HG03571 (cell line): ENCODE measurements at regions not wholly inside any gene's neighbourhood (a gene's known extent, or its start where the extent isn't known, plus 50 kb on each side); places are given as distances from the start of the nearest gene placed in this dataset.
"Not testable (repeated sequence)": the region's sequence is repeated elsewhere in the genome, so short reads cannot be mapped to it uniquely, and the experiment has no call there.

Experiments
- ATAC-seq: cut with Tn5 transposase; IDR thresholded peaks from one replicate; pipeline ENCODE4 v1.9.1; 2021; ENCODE audit not compliant: unreplicated experiment

DNA sequence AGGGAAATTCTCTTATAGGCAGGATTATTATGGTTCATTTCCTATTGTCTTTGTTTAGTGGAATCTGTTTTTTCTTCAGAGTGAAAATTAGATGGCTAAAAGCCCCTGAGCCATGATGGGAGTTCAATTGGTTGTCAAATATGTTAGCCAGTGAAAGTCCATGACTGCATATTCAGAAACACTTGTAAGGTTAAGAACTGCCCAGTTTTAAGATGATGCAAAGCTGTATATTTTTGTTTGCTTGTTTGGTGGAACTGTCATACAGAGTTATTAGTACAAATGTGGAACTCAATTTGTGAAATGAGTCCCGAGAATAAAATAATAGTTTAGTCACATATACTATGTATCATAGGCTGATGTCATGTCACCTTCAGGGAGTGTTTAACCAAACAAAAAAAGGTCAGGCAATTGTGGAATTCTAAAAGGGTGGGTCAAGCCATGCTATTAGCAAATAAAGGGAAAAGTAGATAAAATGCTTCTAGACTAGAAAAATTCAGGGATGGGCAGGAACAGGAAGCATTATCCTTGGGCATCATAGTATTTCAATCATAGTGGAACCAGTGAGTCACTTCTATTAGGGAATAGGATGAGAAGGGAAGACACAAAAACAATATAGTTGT lies 248.3 kb upstream of the SLITRK1 start:
- no peak for ATAC-seq

DNA sequence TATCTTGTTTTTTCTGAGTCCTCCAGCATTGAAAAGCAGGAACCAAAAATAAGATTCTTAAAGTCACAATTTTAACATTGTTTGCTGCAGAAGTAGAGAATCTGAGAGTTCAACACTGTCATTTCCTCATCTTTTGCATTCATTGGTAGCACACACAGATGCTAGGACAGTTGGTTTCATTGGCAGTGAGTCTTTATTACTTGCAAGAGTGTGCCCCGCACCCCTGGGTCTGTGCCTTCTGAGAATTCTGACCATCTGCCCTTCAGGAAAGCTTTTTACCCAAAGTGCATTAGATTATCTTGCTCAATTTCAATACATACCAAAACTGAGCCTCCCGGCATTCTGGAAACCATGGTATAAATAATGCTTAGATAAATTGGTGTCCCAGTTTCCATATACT lies 247.7 kb upstream of the SLITRK1 start:
- ATAC-seq: no peak

- no peak for ATAC-seq
Observed at GRCh38 chr13:84127597-84128128, 245.4 kb upstream of the SLITRK1 start.

- ATAC-seq: no peak
Observed at GRCh38 chr13:84126671-84127171, 244.4 kb upstream of the SLITRK1 start.

DNA sequence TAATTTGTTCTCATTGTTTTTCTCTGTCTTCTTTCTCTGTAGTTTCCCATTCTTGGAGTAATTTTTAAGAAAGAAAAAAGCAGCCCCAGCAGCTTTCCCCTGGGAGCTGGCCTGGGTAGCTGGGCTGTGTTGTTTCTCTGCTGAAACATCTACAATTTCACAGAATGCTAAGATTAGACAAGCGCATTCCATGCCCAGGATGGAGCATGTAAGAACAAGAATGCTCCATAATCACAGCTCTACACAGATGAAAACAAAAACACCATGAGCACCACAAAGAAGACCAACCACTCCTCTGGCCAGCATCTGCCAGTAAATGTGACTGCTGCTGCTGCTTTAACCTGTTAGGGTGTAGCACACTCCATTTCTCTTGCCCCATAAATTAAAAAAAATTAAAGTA lies 239.2 kb upstream of the SLITRK1 start:
- ATAC-seq: no peak

GRCh38 chr13:84118839-84119409 lies 236.7 kb upstream of the SLITRK1 start:
- ATAC-seq: no peak

GRCh38 chr13:84098273-84098672 lies 216.0 kb upstream of the SLITRK1 start:
- ATAC-seq: no peak

- ATAC-seq: no peak
Observed at GRCh38 chr13:84097148-84097547, 214.9 kb upstream of the SLITRK1 start.

GRCh38 chr13:84096216-84096615 lies 213.9 kb upstream of the SLITRK1 start:
- no peak for ATAC-seq

DNA sequence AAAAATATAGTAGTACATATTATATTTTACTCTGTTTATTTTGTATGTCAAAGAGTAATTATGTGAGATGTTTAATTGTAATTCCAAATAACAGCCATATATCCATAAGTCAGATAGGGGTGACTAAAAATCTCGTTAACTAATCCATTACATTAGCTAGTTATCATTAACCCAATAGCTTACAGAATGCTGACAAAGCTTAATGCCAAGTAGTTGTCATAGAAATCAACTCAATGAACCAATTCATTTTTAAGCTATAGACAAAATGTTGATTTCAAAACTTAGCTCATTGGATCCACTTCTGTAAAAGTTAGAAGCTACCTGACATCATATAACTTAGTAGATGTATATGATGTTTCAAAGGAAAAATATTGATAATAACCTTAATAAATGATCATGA lies 206.7 kb upstream of the SLITRK1 start:
- no peak for ATAC-seq

GRCh38 chr13:84086847-84087162 lies 204.5 kb upstream of the SLITRK1 start:
- ATAC-seq: no peak

DNA sequence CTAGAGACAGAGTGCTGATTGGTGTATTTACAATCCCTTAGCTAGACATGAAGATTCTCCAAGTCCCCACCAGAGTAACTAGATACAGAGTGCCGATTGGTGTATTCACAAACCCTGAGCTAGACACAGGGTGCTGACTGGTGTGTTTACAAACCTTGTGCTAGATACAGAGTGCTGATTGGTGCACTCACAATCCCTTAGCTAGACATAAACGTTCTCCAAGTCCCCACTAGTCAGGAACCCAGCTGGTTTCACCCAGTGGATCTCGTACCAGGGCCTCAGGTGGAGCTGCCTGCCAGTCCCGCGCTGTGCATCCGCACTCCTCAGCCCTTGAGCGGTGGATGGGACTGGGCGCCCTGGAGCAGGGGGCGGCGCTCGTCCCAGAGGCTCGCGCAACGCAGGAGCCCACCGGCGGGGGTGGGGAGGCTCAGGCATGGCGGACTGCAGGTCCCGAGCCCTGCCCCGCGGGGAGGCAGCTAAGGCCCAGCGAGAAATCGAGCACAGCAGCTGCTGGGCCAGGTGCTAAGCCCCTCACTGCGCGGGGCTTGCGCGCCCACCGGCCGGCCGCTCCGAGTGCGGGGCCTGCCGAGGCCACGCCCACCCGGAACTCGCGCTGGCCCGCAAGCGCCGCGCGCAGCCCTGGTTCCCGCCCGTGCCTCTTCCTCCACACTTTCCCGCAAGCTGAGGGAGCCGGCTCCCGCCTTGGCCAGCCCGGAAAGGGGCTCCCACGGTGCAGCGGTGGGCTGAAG lies 204.0 kb upstream of the SLITRK1 start:
- ATAC-seq: not testable (repeated sequence)

DNA sequence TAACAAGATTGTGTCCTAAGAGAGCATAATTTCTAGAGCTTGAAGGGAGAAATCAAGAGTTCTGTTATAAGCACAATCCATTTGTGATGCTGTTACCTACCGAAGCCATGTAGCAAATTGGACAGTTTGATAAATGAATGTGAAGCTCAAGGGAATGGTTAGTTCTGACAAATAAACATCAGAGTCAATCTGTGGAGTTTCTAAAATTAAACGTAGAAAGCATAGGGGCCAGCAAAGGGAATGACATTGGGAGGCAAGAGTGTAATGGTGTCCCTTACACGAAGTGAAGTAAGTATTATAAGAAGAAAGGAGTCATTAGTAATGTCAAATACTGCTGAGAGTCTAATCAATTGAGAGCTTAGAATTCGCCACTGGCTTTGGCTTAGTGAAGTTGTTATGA lies 200.2 kb upstream of the SLITRK1 start:
- ATAC-seq: no peak

- ATAC-seq: no peak
Observed at GRCh38 chr13:84080748-84081530, 198.7 kb upstream of the SLITRK1 start.

GRCh38 chr13:84077271-84077670 lies 195.0 kb upstream of the SLITRK1 start:
- no peak for ATAC-seq

GRCh38 chr13:84076280-84076679 lies 194.0 kb upstream of the SLITRK1 start:
- ATAC-seq: no peak

- no peak for ATAC-seq
Observed at GRCh38 chr13:84050536-84050935, 168.3 kb upstream of the SLITRK1 start.

DNA sequence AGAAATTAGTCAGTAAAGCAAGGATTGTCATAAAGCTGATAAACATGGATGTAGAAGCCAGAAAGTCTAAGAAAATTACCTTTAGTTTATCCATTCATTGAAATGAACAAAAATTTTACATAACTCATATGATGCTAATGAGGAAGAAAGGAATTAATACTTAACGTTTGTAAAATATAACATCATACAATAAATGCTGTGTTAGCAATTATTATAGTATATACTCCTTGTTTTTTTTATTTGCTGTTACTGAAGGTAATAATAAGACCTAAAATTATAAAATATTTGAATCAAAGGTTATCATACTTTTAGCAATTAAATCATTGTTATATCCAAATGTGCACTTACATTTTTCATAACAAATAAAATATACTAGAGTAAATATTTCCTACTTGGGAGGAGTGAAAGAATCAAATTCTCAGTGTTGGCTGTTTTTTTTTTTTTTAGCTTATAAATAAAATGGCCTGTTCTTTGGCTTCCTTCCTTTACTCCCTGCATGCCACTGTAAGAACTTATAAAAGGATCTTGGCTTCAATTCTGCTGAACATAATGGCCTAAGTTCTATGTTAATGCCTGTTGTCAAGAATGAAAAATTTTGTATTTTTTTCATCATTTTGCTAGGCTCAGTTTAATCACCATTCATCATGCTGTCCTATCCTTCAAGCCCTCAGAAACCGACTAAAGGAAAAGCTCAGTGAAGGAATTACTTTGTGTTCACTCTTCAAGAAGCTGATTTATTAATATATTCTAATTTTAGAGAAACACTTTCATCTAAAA lies 167.4 kb upstream of the SLITRK1 start:
- no peak for ATAC-seq

DNA sequence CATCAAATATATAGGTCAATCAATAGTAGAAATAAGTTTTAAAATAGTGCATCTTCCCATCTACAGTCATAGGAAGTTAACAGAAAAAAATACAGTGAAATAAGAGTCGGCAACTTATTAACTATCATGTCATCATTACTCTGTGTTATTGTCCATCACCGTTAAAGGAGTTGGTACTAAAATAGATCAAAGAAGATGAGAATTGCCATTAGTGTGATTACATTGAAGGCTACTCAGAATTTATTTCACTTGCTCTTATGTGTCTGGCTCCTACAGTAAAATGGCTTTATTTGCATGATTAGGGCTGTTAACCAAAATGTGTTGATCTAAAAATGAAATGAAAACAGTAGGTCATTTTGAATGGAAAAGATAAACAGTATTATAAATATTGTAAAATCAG lies 162.5 kb upstream of the SLITRK1 start:
- ATAC-seq: no peak

GRCh38 chr13:84038001-84038400 lies 155.7 kb upstream of the SLITRK1 start:
- no peak for ATAC-seq

DNA sequence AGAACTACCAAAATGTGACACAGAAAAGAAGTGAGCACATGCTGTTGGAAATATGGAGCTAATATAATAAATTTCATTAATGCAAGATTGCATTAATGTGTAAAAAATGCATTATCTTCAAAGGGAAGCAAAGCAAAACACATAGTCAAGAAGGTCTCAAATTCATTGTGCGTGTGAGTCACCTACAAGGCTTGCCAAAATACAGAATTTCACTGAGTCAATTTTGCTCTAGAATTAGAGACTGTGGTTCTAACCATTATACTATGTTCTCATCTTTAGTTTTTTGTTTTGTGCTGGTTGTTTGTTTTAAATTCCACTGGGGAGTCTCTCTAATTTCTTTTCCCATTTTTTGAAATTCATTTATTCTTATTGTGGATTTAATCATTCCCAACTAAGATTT lies 149.8 kb upstream of the SLITRK1 start:
- ATAC-seq: no peak
